ENCODE measurements at regions not wholly inside any gene's neighbourhood (a gene's known extent, or its start where the extent isn't known, plus 50 kb on each side); places are given as distances from the start of the nearest gene placed in this dataset.

DNA sequence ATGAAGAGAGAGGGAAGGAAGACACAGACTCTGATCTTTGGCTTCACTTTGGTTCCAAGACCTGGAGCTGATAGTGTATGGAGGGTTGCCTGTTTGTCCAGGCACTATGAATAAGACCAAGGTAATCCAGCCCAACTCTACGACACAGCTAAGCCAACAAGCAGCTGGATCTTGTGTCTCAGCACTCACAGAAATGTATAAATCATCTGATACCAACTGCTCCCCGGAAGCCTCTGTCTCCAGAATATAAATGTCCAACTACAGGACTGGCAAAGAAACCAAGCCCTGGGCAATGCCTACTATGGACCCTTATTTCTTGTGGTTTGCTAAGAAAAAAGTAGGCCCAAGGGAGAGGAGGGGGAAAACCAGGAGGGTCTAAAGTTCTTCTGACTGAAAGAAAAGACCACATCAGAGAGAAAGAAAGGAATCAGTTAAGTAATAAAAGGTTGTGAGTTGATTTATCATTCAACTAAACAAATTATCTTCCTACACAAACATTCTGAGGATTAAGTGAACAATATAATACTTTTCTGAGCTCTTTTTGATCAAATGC lies 204.0 kb downstream of the DAD1 start:
- peaks cover 1 to 10% of the 10 kb centered on the region in 2 experiments; a peak in 2 of 5 replicates for H3K27me3 ChIP-seq (ENCODE audit: control insufficient read depth in 1 of 2, insufficient read depth in 2 of 2, low read length in 2 of 2)
- TF ChIP-seq CHCHD3 (CRISPR knock-in tag; IDR thresholded peaks at IDR 0.05) (0 out of 2 replicates have a peak, but pooled peaks have one; percentile 19), ZNF468 (CRISPR knock-in tag; IDR thresholded peaks at IDR 0.05) (no peak)
- DNase-seq (ENCODE audit: low spot score) (no peak), FAIRE-seq (no peak), ATAC-seq (no peak)
- H3K36me3 ChIP-seq (replicated peaks in 1 of 2; ENCODE audit: control insufficient read depth in 1 of 2, insufficient read depth in 2 of 2, low read length in 2 of 2): no peaks in the 10 kb centered on the region
- POLR2A ChIA-PET: no interaction called here
- H3K27ac ChIP-seq (ENCODE audit: extremely low read length, insufficient read depth, low read length): no peak overlapping the region
- H3K4me3 ChIP-seq (replicated peaks in 1 of 3; ENCODE audit: insufficient read depth in 1 of 3, low read depth in 2 of 3, low read length in 3 of 3): no peak overlapping the region
- H4K20me1 ChIP-seq (ENCODE audit: insufficient read depth, low read length): no peaks in the 10 kb centered on the region
- in situ Hi-C loops (cut with HindIII; ENCODE audit: extremely low pct_ligation_motif_present, low pct_unique_long_range_greater_than_20kb): no loop called here
- no peak overlapping the region for H3K9ac ChIP-seq (ENCODE audit: insufficient read depth, low read depth, low read length)
- no peak overlapping the region for H3K4me2 ChIP-seq (ENCODE audit: low read depth, low read length)
- CTCF ChIA-PET (ENCODE audit: low intra/inter-chr PET ratio, low total read pairs): no interaction called here
- no peaks in the 10 kb centered on the region for H3K79me2 ChIP-seq (ENCODE audit: insufficient read depth, low read length)
- H3K9me3 ChIP-seq (ENCODE audit: low read length): no peaks in the 10 kb centered on the region
- intact Hi-C loops (cut with micrococcal nuclease; ENCODE audit: unreplicated experiment): loop anchor here (5.0 to 10.0 kb wide), 2 partner anchors 270 to 467 kb away; no protein-coding TSS in a partner anchor
- 6% methylated on average over 2 of the region's 2 CpGs for WGBS (ENCODE audit: low lambda C conversion rate)
- no TSS peak for BruUV-seq (replicated peaks)
- no peak overlapping the region for H2AFZ ChIP-seq (ENCODE audit: low read length)
- no peaks in the 10 kb centered on the region for H3K4me1 ChIP-seq (ENCODE audit: insufficient read depth, low read length)

DNA sequence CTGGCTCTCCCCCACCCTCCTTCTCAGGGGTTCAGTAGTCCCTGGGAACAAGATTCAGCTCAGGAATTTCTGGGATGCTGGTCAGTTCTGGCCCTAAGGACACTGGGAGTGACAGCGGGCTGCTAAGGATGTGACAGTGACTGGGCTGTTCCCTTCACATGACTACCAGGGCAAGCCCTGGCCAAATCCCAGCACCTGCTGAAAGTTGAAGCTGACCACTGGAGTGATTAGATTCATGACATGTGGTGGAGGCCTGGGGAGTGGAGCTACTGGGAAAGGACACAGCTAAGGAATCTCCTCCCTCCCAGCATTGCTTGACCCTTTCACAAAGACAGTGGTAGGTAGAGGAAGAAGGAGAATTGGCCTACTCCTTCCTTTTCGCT lies 204.9 kb downstream of the DAD1 start:
- peaks cover 1 to 10% of the 10 kb centered on the region in 2 experiments; a peak in 2 of 5 replicates for H3K27me3 ChIP-seq (ENCODE audit: control insufficient read depth in 1 of 2, insufficient read depth in 2 of 2, low read length in 2 of 2)
- in situ Hi-C loops (cut with HindIII; ENCODE audit: extremely low pct_ligation_motif_present, low pct_unique_long_range_greater_than_20kb): no loop called here
- TF ChIP-seq ZNF577 (CRISPR knock-in tag; IDR thresholded peaks at IDR 0.05; ENCODE audit: borderline replicate concordance, low read depth): no peak
- no peak for TF ChIP-seq GATAD1 (CRISPR knock-in tag; IDR thresholded peaks at IDR 0.05)
- TF ChIP-seq EED (CRISPR knock-in tag; IDR thresholded peaks at IDR 0.05): no peak
- TF ChIP-seq, protein P1, sequence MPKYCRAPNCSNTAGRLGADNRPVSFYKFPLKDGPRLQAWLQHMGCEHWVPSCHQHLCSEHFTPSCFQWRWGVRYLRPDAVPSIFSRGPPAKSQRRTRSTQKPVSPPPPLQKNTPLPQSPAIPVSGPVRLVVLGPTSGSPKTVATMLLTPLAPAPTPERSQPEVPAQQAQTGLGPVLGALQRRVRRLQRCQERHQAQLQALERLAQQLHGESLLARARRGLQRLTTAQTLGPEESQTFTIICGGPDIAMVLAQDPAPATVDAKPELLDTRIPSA (CRISPR knock-in tag; IDR thresholded peaks at IDR 0.05; ENCODE audit: borderline replicate concordance): no peak
- TF ChIP-seq ZKSCAN1 (IDR thresholded peaks at IDR 0.05; ENCODE audit: low read length): no peak
- no peak for TF ChIP-seq ZFY (CRISPR knock-in tag; IDR thresholded peaks at IDR 0.05)
- TF ChIP-seq, protein P2, sequence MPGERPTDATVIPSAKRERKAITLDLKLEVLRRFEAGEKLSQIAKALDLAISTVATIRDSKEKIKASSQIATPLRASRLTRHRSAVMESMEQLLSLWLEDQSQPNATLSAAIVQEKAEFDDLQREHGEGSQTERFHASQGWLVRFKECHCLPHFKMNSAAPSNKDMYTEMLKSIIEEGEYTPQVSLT (CRISPR knock-in tag; IDR thresholded peaks at IDR 0.05; ENCODE audit: borderline replicate concordance, low read depth): no peak
- TF ChIP-seq, protein P3, sequence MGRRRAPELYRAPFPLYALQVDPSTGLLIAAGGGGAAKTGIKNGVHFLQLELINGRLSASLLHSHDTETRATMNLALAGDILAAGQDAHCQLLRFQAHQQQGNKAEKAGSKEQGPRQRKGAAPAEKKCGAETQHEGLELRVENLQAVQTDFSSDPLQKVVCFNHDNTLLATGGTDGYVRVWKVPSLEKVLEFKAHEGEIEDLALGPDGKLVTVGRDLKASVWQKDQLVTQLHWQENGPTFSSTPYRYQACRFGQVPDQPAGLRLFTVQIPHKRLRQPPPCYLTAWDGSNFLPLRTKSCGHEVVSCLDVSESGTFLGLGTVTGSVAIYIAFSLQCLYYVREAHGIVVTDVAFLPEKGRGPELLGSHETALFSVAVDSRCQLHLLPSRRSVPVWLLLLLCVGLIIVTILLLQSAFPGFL (CRISPR knock-in tag; IDR thresholded peaks at IDR 0.05): no peak
- TF ChIP-seq ZSCAN25 (CRISPR knock-in tag; IDR thresholded peaks at IDR 0.05): no peak
- TF ChIP-seq, protein P4, sequence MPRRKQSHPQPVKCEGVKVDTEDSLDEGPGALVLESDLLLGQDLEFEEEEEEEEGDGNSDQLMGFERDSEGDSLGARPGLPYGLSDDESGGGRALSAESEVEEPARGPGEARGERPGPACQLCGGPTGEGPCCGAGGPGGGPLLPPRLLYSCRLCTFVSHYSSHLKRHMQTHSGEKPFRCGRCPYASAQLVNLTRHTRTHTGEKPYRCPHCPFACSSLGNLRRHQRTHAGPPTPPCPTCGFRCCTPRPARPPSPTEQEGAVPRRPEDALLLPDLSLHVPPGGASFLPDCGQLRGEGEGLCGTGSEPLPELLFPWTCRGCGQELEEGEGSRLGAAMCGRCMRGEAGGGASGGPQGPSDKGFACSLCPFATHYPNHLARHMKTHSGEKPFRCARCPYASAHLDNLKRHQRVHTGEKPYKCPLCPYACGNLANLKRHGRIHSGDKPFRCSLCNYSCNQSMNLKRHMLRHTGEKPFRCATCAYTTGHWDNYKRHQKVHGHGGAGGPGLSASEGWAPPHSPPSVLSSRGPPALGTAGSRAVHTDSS (CRISPR knock-in tag; conservative IDR thresholded peaks at IDR 0.05): no peak
- TF ChIP-seq TAF1 (CRISPR knock-in tag; IDR thresholded peaks at IDR 0.05): no peak
- TF ChIP-seq, protein P5, sequence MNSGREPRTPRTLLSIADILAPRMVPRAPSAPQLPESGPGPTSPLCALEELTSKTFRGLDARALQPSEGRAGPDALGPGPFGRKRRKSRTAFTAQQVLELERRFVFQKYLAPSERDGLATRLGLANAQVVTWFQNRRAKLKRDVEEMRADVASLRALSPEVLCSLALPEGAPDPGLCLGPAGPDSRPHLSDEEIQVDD (CRISPR knock-in tag; IDR thresholded peaks at IDR 0.05; ENCODE audit: borderline replicate concordance): no peak
- TF ChIP-seq GLI4 (CRISPR knock-in tag; IDR thresholded peaks at IDR 0.05; ENCODE audit: borderline replicate concordance): no peak

More for the DNA sequence above, 204.9 kb downstream of the DAD1 start:
- Histone ChIP-seq H3K9ac (ENCODE audit: insufficient read depth, low read depth, low read length) (no peak overlapping the region), H3K36me3 (replicated peaks in 1 of 2; ENCODE audit: control insufficient read depth in 1 of 2, insufficient read depth in 2 of 2, low read length in 2 of 2) (no peaks in the 10 kb centered on the region), H3K4me2 (ENCODE audit: low read depth, low read length) (no peak overlapping the region), H3K9me3 (ENCODE audit: low read length) (no peaks in the 10 kb centered on the region), H4K20me1 (ENCODE audit: insufficient read depth, low read length) (no peaks in the 10 kb centered on the region), H3K4me3 (replicated peaks in 1 of 3; ENCODE audit: insufficient read depth in 1 of 3, low read depth in 2 of 3, low read length in 3 of 3) (no peak overlapping the region), H3K27ac (ENCODE audit: extremely low read length, insufficient read depth, low read length) (no peak overlapping the region), H2AFZ (ENCODE audit: low read length) (no peak overlapping the region), H3K79me2 (ENCODE audit: insufficient read depth, low read length) (no peaks in the 10 kb centered on the region), H3K4me1 (ENCODE audit: insufficient read depth, low read length) (no peaks in the 10 kb centered on the region)
- CTCF ChIA-PET (ENCODE audit: low intra/inter-chr PET ratio, low total read pairs): no interaction called here
- BruUV-seq (replicated peaks): no TSS peak
- WGBS (ENCODE audit: low lambda C conversion rate): 46% methylated on average over 2 of the region's 2 CpGs
- ATAC-seq (no peak), FAIRE-seq (no peak), DNase-seq (ENCODE audit: low spot score) (no peak)
- POLR2A ChIA-PET: no interaction called here
- intact Hi-C loops (cut with micrococcal nuclease; ENCODE audit: unreplicated experiment): loop anchor here (10.0 kb wide), 1 partner anchor 271 kb away; no protein-coding TSS in a partner anchor

All from HepG2 (cell line).